ENCODE measurements at regions not wholly inside any gene's neighbourhood (a gene's known extent, or its start where the extent isn't known, plus 50 kb on each side); places are given as distances from the start of the nearest gene placed in this dataset.

DNA sequence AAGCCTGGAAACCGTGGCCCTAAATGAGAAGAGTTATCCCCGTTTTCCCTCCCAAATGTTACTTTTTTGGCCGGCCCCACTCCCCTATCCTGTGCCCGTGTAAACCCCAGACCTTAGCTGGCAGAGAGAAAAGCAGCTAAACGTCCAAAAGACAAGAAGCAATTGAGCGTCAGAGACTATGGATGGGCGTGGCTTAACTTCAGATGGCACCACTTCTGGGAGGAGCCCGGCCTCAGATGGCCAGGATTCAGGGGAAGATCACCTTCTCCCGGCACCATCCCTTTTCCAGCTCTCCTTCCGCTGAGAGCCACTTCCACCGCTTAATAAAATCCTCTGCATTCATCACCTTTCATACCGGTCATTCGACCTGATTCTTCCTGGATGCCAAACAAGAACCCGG lies 350.1 kb upstream of the PCDH7 start:
- Histone ChIP-seq H3K27me3 (ENCODE audit: control insufficient read depth, insufficient read depth, low read length) (no peaks in the 10 kb centered on the region), H3K27ac (ENCODE audit: low read depth, low read length) (no peak overlapping the region)
- 88% methylated on average over 14 of the region's 14 CpGs for WGBS (ENCODE audit: insufficient coverage)

GRCh38 chr4:30380404-30380998 lies 339.7 kb upstream of the PCDH7 start:
- H3K27me3 ChIP-seq (ENCODE audit: control insufficient read depth, insufficient read depth, low read length): no peaks in the 10 kb centered on the region
- DNase-seq (ENCODE audit: low read depth in 4 of 6, low spot score in 6 of 6): peak in 2 of 6 donors; percentile 8 to 26
- no peak overlapping the region for H3K4me3 ChIP-seq (ENCODE audit: low read depth, low read length)
- WGBS (ENCODE audit: insufficient coverage): 33% methylated on average over 3 of the region's 6 CpGs
- no peak overlapping the region for H3K27ac ChIP-seq (ENCODE audit: low read depth, low read length)
- H3K9me3 ChIP-seq (ENCODE audit: control insufficient read depth, insufficient read depth, low read length): no peaks in the 10 kb centered on the region
- no peaks in the 10 kb centered on the region for H3K4me1 ChIP-seq (ENCODE audit: control insufficient read depth, insufficient read depth, low read length)
- H3K36me3 ChIP-seq (ENCODE audit: control insufficient read depth, insufficient read depth, low read length): no peaks in the 10 kb centered on the region

More for the DNA sequence above, 350.1 kb upstream of the PCDH7 start:
- Histone ChIP-seq H3K9me3 (ENCODE audit: control insufficient read depth, insufficient read depth, low read length) (no peaks in the 10 kb centered on the region), H3K36me3 (ENCODE audit: control insufficient read depth, insufficient read depth, low read length) (no peaks in the 10 kb centered on the region), H3K4me3 (ENCODE audit: low read depth, low read length) (no peak overlapping the region), H3K4me1 (ENCODE audit: control insufficient read depth, insufficient read depth, low read length) (no peaks in the 10 kb centered on the region)
- DNase-seq (ENCODE audit: low read depth in 4 of 6, low spot score in 6 of 6): no peak

GRCh38 chr4:30385650-30386049 lies 334.5 kb upstream of the PCDH7 start:
- Histone ChIP-seq H3K27me3 (ENCODE audit: control insufficient read depth, insufficient read depth, low read length) (no peaks in the 10 kb centered on the region), H3K9me3 (ENCODE audit: control insufficient read depth, insufficient read depth, low read length) (no peaks in the 10 kb centered on the region), H3K4me3 (ENCODE audit: low read depth, low read length) (no peak overlapping the region), H3K36me3 (ENCODE audit: control insufficient read depth, insufficient read depth, low read length) (no peaks in the 10 kb centered on the region), H3K4me1 (ENCODE audit: control insufficient read depth, insufficient read depth, low read length) (no peaks in the 10 kb centered on the region), H3K27ac (ENCODE audit: low read depth, low read length) (no peak overlapping the region)
- DNase-seq (ENCODE audit: low read depth in 4 of 6, low spot score in 6 of 6): no peak
- whole genome bisulfite sequencing (ENCODE audit: insufficient coverage): no CpG with 5 or more reads among the region's 2 CpGs

GRCh38 chr4:30386266-30386895 lies 333.8 kb upstream of the PCDH7 start:
- Histone ChIP-seq H3K4me1 (ENCODE audit: control insufficient read depth, insufficient read depth, low read length) (no peaks in the 10 kb centered on the region), H3K9me3 (ENCODE audit: control insufficient read depth, insufficient read depth, low read length) (no peaks in the 10 kb centered on the region), H3K36me3 (ENCODE audit: control insufficient read depth, insufficient read depth, low read length) (no peaks in the 10 kb centered on the region), H3K4me3 (ENCODE audit: low read depth, low read length) (no peak overlapping the region), H3K27me3 (ENCODE audit: control insufficient read depth, insufficient read depth, low read length) (no peaks in the 10 kb centered on the region), H3K27ac (ENCODE audit: low read depth, low read length) (no peak overlapping the region)
- WGBS (ENCODE audit: insufficient coverage): no CpG with 5 or more reads among the region's 4 CpGs
- no peak for DNase-seq (ENCODE audit: low read depth in 4 of 6, low spot score in 6 of 6)

GRCh38 chr4:30395902-30396301 lies 324.3 kb upstream of the PCDH7 start:
- no peaks in the 10 kb centered on the region for H3K36me3 ChIP-seq (ENCODE audit: control insufficient read depth, insufficient read depth, low read length)
- peak in 1 of 6 donors; percentile 13 for DNase-seq (ENCODE audit: low read depth in 4 of 6, low spot score in 6 of 6)
- no peak overlapping the region for H3K27ac ChIP-seq (ENCODE audit: low read depth, low read length)
- no peak overlapping the region for H3K4me3 ChIP-seq (ENCODE audit: low read depth, low read length)
- no CpG with 5 or more reads among the region's 2 CpGs for WGBS (ENCODE audit: insufficient coverage)
- no peaks in the 10 kb centered on the region for H3K4me1 ChIP-seq (ENCODE audit: control insufficient read depth, insufficient read depth, low read length)
- H3K9me3 ChIP-seq (ENCODE audit: control insufficient read depth, insufficient read depth, low read length): peaks cover 8% of the 10 kb centered on the region
- no peaks in the 10 kb centered on the region for H3K27me3 ChIP-seq (ENCODE audit: control insufficient read depth, insufficient read depth, low read length)

GRCh38 chr4:30396772-30397475 lies 323.2 kb upstream of the PCDH7 start:
- no CpG with 5 or more reads among the region's 2 CpGs for WGBS (ENCODE audit: insufficient coverage)
- no peaks in the 10 kb centered on the region for H3K4me1 ChIP-seq (ENCODE audit: control insufficient read depth, insufficient read depth, low read length)
- H3K27me3 ChIP-seq (ENCODE audit: control insufficient read depth, insufficient read depth, low read length): no peaks in the 10 kb centered on the region
- H3K4me3 ChIP-seq (ENCODE audit: low read depth, low read length): no peak overlapping the region
- H3K9me3 ChIP-seq (ENCODE audit: control insufficient read depth, insufficient read depth, low read length): peaks cover 8% of the 10 kb centered on the region
- no peaks in the 10 kb centered on the region for H3K36me3 ChIP-seq (ENCODE audit: control insufficient read depth, insufficient read depth, low read length)
- no peak overlapping the region for H3K27ac ChIP-seq (ENCODE audit: low read depth, low read length)
- no peak for DNase-seq (ENCODE audit: low read depth in 4 of 6, low spot score in 6 of 6)

DNA sequence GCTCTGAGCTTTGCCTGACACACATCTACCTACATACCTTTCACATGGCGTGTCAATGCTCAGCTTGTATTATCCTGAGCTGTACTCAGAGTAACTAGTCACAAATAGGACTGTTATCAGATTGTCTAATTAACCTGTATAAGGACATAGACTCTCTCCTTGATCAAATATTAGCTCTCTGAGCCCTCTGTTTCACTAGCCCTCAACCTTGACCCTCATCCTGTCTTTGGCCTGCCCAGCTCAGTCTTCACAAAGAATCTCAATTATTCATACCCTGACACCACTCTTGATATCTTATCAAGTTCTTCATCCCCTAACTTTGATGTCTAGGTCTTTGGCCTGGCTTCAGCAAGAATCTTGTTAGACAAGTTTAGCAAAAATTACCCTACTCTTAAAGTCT lies 320.7 kb upstream of the PCDH7 start:
- DNase-seq (ENCODE audit: low read depth in 4 of 6, low spot score in 6 of 6): no peak
- no peaks in the 10 kb centered on the region for H3K36me3 ChIP-seq (ENCODE audit: control insufficient read depth, insufficient read depth, low read length)
- H3K27ac ChIP-seq (ENCODE audit: low read depth, low read length): no peak overlapping the region
- no peaks in the 10 kb centered on the region for H3K9me3 ChIP-seq (ENCODE audit: control insufficient read depth, insufficient read depth, low read length)
- H3K4me1 ChIP-seq (ENCODE audit: control insufficient read depth, insufficient read depth, low read length): no peaks in the 10 kb centered on the region
- H3K4me3 ChIP-seq (ENCODE audit: low read depth, low read length): no peak overlapping the region
- H3K27me3 ChIP-seq (ENCODE audit: control insufficient read depth, insufficient read depth, low read length): no peaks in the 10 kb centered on the region
- WGBS (ENCODE audit: insufficient coverage): no CpG with 5 or more reads among the region's 1 CpG

DNA sequence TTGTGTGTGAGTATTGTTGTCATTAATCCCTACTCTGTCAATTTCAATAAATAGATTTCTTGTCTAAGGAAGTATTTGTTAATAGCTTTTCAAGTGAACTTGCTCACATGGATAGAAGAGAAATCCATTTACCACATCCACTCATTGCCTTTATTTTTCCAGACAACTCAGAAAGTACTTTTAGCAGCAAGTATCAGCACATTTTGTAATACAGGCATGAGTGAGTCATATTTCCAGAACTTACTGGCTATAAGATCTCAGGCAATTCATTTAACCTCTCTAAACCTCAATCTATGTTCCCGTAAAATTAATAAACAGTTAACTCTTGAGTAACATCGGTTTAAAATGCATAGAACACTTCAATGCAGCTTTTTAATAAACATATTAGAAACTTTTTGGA lies 317.9 kb upstream of the PCDH7 start:
- WGBS (ENCODE audit: insufficient coverage): no CpG with 5 or more reads among the region's 2 CpGs
- H3K36me3 ChIP-seq (ENCODE audit: control insufficient read depth, insufficient read depth, low read length): no peaks in the 10 kb centered on the region
- H3K4me1 ChIP-seq (ENCODE audit: control insufficient read depth, insufficient read depth, low read length): no peaks in the 10 kb centered on the region
- no peaks in the 10 kb centered on the region for H3K27me3 ChIP-seq (ENCODE audit: control insufficient read depth, insufficient read depth, low read length)
- H3K27ac ChIP-seq (ENCODE audit: low read depth, low read length): no peak overlapping the region
- H3K9me3 ChIP-seq (ENCODE audit: control insufficient read depth, insufficient read depth, low read length): peaks cover 1% of the 10 kb centered on the region
- H3K4me3 ChIP-seq (ENCODE audit: low read depth, low read length): no peak overlapping the region
- DNase-seq (ENCODE audit: low read depth in 4 of 6, low spot score in 6 of 6): no peak

GRCh38 chr4:30413915-30414314 lies 306.3 kb upstream of the PCDH7 start:
- no peaks in the 10 kb centered on the region for H3K36me3 ChIP-seq (ENCODE audit: control insufficient read depth, insufficient read depth, low read length)
- no peaks in the 10 kb centered on the region for H3K4me1 ChIP-seq (ENCODE audit: control insufficient read depth, insufficient read depth, low read length)
- H3K27me3 ChIP-seq (ENCODE audit: control insufficient read depth, insufficient read depth, low read length): no peaks in the 10 kb centered on the region
- DNase-seq (ENCODE audit: low read depth in 4 of 6, low spot score in 6 of 6): no peak
- peaks cover 6% of the 10 kb centered on the region for H3K9me3 ChIP-seq (ENCODE audit: control insufficient read depth, insufficient read depth, low read length)
- H3K4me3 ChIP-seq (ENCODE audit: low read depth, low read length): no peak overlapping the region
- H3K27ac ChIP-seq (ENCODE audit: low read depth, low read length): no peak overlapping the region

- DNase-seq (ENCODE audit: low read depth in 4 of 6, low spot score in 6 of 6): no peak
- Histone ChIP-seq H3K4me3 (ENCODE audit: low read depth, low read length) (no peak overlapping the region), H3K36me3 (ENCODE audit: control insufficient read depth, insufficient read depth, low read length) (no peaks in the 10 kb centered on the region), H3K4me1 (ENCODE audit: control insufficient read depth, insufficient read depth, low read length) (no peaks in the 10 kb centered on the region), H3K27me3 (ENCODE audit: control insufficient read depth, insufficient read depth, low read length) (no peaks in the 10 kb centered on the region), H3K27ac (ENCODE audit: low read depth, low read length) (no peak overlapping the region), H3K9me3 (ENCODE audit: control insufficient read depth, insufficient read depth, low read length) (peaks cover 8% of the 10 kb centered on the region)
- WGBS (ENCODE audit: insufficient coverage): 52% methylated on average over 3 of the region's 3 CpGs
Measured at GRCh38 chr4:30416547-30416946, 303.6 kb upstream of the PCDH7 start.
